NCI-H1417 (cell line): ENCODE measurements at regions not wholly inside any gene's neighbourhood (a gene's known extent, or its start where the extent isn't known, plus 50 kb on each side); places are given as distances from the start of the nearest gene placed in this dataset.
"Not testable (repeated sequence)": the region's sequence is repeated elsewhere in the genome, so short reads cannot be mapped to it uniquely, and the experiment has no call there.

ENCODE experiments used
- DNase-seq, 3 experiments: peaks; one replicate each; lab custom pipeline; 2025; lab: John Stamatoyannopoulos, UW

- DNase-seq = not testable (repeated sequence)
Measured at GRCh38 chr2:87431051-87431450, 316.8 kb upstream of the PLGLB2 start.

DNA sequence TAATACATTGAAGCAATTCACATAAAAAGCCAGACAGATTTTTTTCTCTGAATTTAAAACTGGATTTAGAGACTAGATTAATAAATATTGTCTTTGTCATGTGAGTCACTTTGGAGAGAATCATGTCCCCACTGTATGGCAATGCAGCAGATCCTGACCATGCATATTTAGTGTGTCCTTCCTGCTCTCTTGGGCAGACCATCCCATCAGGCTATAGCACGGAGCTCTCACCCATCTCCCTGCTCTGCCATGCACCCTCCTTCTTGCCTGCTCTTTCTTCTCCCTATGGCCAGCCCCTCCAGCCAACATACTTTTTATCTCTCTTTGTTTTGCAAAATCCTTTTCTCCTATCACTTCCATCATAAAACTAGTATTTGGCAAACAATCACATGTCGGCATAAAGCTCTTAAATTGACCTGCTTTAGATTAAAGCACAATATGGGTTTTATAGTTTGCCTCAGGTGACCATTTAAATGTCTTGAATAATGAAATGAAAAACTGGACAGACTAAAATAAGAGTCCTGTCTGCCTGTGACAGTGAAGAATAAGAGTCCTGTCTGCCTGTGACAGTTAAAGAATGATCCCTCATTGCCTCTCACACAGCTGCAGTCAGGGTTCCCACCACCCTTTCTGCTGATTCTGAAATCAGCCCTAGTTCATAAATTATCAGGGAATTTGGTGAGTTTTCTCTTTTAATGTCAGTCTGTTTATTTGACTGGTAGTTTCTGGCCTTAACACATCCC lies 315.0 kb upstream of the PLGLB2 start:
- DNase-seq = not testable (repeated sequence)

- not testable (repeated sequence) for DNase-seq
Measured at GRCh38 chr2:87436007-87436406, 311.9 kb upstream of the PLGLB2 start.

- DNase-seq = not testable (repeated sequence)
Measured at GRCh38 chr2:87437701-87438260, 310.1 kb upstream of the PLGLB2 start.

GRCh38 chr2:87438780-87439454 lies 309.0 kb upstream of the PLGLB2 start:
- not testable (repeated sequence) for DNase-seq

- not testable (repeated sequence) for DNase-seq
Measured at GRCh38 chr2:87439617-87440204, 308.2 kb upstream of the PLGLB2 start.

GRCh38 chr2:87440650-87441049 lies 307.2 kb upstream of the PLGLB2 start:
- not testable (repeated sequence) for DNase-seq

GRCh38 chr2:87441375-87441774 lies 306.5 kb upstream of the PLGLB2 start:
- not testable (repeated sequence) for DNase-seq

- DNase-seq = not testable (repeated sequence)
Measured at GRCh38 chr2:87442983-87443577, 304.8 kb upstream of the PLGLB2 start.

DNA sequence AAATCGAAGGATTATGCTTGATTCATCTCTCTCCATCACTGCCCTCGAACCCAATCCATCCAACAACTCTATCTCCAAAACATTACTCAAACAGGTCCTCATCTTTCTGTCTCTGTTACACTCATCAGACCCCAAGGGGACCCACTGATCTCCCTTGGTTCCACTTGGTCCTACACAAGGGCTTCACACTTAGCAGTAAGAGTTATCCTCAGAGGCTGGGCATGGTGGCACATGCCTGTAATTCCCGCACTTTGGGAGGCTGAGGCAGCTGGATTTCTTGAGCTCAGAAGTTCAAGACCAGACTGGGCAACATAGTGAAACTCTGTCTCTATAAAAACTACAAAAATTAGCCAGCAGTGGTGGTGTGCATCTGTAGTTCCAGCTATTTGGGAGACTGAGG lies 302.9 kb upstream of the PLGLB2 start:
- not testable (repeated sequence) for DNase-seq

DNA sequence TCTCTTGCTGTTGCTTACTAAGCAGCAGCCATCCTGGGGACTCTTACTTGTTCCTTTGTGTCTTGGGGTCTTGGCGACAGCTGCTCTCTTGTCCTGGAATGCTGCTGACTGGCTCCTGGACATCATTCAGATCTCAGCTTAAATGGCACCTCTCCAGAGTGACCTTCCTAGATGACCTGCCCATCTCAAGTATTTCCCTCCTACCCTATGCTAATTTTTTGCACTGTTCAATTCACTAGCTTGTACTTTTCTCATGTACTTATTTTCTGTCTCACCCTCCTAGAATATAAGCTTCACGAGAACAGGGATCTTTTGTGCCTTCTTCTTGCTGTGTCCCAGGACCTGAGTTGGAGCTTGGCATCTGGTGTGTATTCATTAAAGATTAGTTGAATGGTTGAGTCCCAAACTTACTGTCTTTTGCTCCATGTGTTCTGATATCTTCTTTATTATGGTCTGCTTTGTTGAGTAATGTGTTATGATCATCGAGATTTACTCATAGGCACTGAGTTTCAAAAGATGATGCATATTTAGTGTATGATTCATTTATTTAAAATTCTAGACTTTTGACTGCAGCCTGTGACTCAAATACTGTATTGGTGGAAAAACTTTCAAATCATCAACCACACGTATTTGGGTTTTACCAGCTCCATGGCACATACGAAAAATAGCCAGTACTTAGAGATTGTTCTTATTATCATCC lies 302.1 kb upstream of the PLGLB2 start:
- DNase-seq = not testable (repeated sequence)

DNA sequence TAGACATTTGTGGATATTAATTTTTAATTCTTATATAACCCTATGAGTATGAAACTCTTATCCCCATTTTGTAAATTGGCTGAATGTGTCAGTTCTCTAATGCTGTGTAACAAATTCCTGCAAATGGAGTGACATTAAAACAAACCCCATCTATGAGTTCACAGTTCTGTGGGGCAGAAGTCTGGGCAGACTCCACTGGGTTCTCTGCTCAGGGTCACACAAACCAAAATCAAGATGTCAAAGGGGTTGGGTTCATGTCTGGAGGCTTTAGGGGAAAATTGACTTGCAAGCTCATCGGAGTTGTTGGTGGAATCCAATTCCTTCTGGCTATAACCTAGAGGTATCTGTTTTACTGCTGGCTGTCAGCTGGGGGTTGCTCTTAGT lies 301.6 kb upstream of the PLGLB2 start:
- not testable (repeated sequence) for DNase-seq

GRCh38 chr2:87449462-87449980 lies 298.4 kb upstream of the PLGLB2 start:
- DNase-seq = not testable (repeated sequence)

GRCh38 chr2:87452193-87452592 lies 295.7 kb upstream of the PLGLB2 start:
- DNase-seq = not testable (repeated sequence)

DNA sequence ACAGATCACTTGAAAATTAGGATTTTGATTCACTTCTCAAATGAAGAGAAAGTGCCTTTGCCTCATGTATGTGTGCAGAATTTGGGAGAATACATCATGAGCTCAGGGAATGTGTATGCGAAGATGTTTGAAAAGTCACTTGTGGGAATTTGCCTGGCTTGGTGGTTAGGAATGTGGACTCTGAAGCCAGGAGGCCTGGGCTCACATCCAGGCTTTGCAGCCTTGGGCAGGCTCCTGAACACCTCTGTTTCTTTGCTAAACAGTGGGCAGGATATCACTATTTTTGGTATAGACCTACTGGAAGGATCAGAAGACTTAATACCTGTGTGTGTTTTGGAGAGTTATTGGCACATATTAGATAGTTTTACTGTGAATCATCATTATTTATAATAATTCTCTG lies 295.0 kb upstream of the PLGLB2 start:
- DNase-seq = not testable (repeated sequence)

DNA sequence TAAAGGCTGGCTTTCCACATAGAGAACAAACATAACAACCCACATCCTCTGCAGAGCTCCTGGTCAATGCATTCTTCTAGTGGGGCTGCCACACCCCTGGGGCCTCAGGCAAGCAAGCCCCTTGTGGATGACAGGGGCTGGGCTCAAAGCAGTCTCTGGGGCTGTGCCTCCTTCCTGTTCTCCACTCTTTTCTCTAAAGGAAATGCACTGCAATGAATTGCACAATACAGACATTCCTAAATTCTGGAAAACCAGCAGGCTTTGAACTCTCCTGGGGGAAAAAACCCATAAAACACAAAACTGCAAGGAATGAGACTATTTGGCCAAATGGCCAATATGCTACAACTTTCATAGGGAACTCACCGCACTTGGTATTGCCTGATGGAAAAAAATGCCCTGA lies 293.9 kb upstream of the PLGLB2 start:
- DNase-seq = not testable (repeated sequence)

GRCh38 chr2:87454421-87454820 lies 293.5 kb upstream of the PLGLB2 start:
- DNase-seq = not testable (repeated sequence)

DNA sequence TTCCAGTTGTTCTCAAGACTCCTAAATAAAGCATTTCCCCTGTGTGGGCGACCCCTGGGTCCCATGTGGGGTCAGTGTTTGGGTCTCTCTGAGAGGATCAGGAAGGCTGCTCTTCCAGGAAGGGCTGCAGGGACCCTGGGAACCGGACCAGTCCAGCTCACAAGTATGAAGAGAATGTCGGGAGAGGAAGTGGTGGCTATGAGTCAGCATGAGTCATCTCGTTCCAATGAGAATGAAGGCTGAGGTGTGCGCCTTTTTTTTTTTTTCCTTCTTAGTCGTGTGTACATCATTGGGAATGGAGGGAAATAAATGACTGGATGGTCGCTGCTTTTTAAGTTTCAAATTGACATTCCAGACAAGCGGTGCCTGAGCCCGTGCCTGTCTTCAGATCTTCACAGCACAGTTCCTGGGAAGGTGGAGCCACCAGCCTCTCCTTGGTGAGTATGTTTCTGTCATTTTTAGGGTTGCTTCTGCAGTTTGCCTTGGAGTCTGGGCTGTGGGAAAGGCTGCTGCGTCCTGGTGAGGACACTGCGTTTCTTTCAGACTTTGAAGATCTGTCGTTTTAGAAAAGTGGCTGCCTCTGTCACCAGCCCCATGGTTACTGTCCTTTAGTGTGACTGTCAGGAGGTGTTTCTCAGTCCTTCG lies 292.6 kb upstream of the PLGLB2 start:
- not testable (repeated sequence) for DNase-seq

- not testable (repeated sequence) for DNase-seq
Measured at GRCh38 chr2:87455854-87456249, 292.0 kb upstream of the PLGLB2 start.

GRCh38 chr2:87456477-87457128 lies 291.3 kb upstream of the PLGLB2 start:
- DNase-seq = not testable (repeated sequence)
